Gastroesophageal sphincter (tissue), 3 donors: ENCODE measurements at regions not wholly inside any gene's neighbourhood (a gene's known extent, or its start where the extent isn't known, plus 50 kb on each side); places are given as distances from the start of the nearest gene placed in this dataset.

Source experiments
- EP300 ChIP-seq: sonication (generic); formaldehyde crosslinking; IDR thresholded peaks from one replicate; pipeline ENCODE4 v1.6.1; 2017; ENCODE audit warnings: antibody characterized with exemption, mild to moderate bottlenecking
- POLR2A ChIP-seq, 2 donors: fragments of 450-650 bp; IDR thresholded peaks; one replicate each; pipeline ENCODE4 v1.6.1; 2017; ENCODE audit warnings: antibody characterized with exemption in 2 of 2, mild to moderate bottlenecking in 2 of 2, moderate library complexity in 1 of 2
- POLR2AphosphoS5 ChIP-seq: sonication (generic); formaldehyde crosslinking; IDR thresholded peaks from one replicate; pipeline ENCODE4 v1.6.1; 2017; ENCODE audit warnings: antibody characterized with exemption
- TF ChIP-seq, protein P1 (sequence below), 4 experiments: fragments of 200-600 bp in 2 of 4; fragments of 450-650 bp in 2 of 4; sonication (generic) in 1 of 4; IDR thresholded peaks; one replicate each; pipeline ENCODE4 v1.5.1; 2017 to 2019; ENCODE audit warnings: antibody characterized with exemption in 4 of 4, mild to moderate bottlenecking in 2 of 4, moderate library complexity in 2 of 4

GRCh38 chr2:160630801-160631590 lies 137.4 kb upstream of the RBMS1 start:
- TF ChIP-seq, protein P1, sequence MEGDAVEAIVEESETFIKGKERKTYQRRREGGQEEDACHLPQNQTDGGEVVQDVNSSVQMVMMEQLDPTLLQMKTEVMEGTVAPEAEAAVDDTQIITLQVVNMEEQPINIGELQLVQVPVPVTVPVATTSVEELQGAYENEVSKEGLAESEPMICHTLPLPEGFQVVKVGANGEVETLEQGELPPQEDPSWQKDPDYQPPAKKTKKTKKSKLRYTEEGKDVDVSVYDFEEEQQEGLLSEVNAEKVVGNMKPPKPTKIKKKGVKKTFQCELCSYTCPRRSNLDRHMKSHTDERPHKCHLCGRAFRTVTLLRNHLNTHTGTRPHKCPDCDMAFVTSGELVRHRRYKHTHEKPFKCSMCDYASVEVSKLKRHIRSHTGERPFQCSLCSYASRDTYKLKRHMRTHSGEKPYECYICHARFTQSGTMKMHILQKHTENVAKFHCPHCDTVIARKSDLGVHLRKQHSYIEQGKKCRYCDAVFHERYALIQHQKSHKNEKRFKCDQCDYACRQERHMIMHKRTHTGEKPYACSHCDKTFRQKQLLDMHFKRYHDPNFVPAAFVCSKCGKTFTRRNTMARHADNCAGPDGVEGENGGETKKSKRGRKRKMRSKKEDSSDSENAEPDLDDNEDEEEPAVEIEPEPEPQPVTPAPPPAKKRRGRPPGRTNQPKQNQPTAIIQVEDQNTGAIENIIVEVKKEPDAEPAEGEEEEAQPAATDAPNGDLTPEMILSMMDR (IDR thresholded peaks at IDR 0.05), result no peak
- TF ChIP-seq EP300, result no peak
- TF ChIP-seq POLR2AphosphoS5, result no peak
- no peak for TF ChIP-seq POLR2A (IDR thresholded peaks at IDR 0.05)
